Skin of body (tissue), 1 donor: ENCODE measurements at regions not wholly inside any gene's neighbourhood (a gene's known extent, or its start where the extent isn't known, plus 50 kb on each side); places are given as distances from the start of the nearest gene placed in this dataset.
"Not testable (repeated sequence)": the region's sequence is repeated elsewhere in the genome, so short reads cannot be mapped to it uniquely, and the experiment has no call there.

Experiments
- DNase-seq: peaks from one replicate; lab custom pipeline; 2025; lab: John Stamatoyannopoulos, UW

DNA sequence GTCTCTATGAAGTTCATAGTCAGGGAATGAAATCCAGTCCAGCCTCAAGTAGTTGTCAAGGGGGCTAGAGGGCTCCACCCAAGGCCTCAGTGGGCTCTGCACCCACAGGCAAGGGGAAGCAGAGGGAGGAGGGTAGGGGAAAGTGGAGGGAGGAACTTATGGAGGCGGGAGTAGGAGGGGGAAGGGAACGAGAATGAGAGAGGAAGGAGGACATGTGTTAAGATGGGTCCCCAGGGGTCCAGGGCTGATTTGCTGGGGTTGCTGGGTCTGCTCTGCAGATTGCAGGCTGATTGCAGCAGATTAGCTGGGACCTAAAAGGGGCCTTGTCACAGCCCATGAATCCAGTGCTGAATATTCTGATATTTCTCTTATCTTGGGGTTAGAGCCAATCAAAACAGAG lies 166.9 kb upstream of the IL12B start:
- no peak for DNase-seq

DNA sequence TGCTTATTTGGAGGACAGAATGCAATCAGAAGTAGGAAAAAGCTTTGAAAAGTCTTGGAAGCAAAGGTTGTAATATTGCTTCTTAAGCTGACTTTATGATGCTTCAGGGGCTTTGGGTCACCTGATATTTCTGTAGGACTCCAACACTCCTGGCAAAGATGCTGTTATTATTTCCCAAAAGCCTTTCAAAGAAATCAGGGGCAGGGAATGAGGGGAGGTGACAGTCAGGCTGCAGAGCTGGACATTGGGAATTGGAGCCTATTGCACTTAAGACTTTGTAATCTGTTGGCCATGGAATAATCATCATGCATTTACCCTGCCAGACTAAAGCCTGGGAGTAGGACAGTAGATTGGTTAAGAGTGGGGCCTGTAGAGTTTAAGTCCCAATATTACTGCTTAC lies 168.3 kb upstream of the IL12B start:
- no peak for DNase-seq

DNA sequence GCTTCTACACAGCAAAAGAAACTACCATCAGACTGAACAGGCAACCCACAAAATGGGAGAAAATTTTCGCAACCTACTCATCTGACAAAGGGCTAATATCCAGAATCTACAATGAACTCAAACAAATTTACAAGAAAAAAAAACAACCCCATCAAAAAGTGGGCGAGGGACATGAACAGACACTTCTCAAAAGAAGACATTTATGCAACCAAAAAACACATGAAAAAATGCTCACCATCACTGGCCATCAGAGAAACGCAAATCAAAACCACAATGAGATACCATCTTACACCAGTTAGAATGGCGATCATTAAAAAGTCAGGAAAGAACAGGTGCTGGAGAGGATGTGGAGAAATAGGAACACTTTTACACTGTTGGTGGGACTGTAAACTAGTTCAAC lies 171.8 kb upstream of the IL12B start:
- DNase-seq, result not testable (repeated sequence)

DNA sequence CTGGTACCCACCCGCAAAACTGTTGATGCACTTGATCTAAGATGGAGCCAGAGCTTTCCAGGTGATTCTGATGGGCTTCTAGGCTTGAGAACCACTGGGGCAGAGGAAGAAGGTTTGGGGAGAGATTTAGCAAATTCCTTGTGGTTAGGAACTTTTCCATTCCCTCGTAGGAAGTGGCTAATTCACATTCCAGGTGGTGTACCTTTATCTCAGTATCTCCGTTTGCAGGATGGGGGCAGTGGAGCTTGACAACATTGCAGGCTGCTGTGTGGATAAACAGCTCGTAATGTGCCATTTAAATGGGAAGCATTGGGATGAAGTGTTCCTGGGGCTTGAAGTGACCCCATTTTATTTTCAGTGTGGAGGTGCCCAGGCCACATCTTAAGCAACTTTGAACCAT lies 172.9 kb upstream of the IL12B start:
- no peak for DNase-seq

DNA sequence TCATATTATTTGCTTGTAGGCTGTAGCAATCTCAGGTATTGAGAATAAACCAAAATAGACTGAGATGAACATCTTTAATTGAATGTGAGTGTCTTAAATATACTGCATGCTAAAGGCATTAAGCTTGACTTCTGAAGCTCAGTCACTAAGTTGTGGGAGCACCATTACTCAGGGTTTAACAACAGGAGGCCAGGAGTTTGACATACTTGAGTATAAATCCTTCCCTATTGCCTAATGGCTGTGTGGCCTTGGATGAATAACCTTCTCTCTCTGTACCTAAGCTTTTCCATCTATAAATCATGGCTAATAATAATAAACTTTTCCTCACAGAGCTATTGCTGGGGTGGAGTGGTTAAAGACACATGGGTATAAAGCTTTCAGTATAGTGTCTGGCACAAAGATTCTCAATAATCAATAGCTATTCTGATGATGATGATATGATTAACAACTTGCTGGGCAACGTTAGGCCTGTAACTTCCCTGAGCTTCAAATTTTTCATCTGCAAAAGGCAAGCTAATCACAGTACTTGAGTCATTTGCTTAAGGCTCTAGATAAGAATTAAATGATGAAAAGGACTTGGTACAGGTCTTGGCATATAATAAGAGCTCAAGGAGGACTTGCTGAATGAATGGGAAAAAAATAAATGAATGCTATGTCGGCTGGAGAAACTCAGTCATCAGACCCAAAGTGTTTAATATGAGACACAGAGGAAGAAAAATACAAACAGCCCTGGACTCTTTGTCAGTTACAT lies 174.0 kb upstream of the IL12B start:
- no peak for DNase-seq

DNA sequence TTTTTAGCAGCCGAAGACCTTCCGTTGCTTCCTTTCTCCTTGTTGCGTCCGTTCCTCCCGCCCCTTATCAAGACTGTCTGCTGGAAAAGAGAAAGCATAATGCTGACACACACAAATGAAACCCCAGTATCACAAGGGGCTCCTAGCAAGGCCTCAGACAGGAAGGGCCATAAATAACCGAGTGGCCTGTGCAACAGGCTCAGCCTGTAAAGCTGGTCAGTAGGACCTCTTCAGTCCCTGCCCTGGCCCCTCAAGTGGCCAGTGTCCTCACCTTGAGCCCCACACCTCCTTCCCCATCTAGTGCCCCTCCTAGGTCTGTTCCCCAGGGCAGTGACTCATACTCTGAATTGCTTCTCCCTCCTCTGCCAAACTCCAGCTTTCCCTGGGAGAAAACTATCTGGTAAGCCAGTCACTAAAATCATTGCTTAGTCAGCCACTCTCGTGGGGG lies 174.6 kb upstream of the IL12B start:
- DNase-seq, result peak; percentile 62

DNA sequence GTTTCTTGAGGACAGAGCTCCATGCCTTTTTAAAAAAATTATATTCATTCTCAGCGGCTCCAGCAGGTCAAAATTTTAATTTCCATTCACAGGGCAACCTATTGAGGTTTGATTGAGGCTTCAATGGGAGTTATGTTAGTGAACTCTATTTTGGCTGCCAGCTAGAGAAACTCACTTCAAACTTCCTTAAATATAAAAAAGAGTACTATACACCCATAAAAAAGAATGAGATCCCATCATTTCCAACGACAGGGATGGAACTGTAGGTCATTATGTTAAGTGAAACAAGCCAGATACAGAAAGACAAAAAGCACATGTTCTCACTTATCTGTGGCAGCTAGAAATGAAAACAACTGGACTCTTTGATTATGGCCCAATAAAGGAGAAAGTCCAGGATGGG lies 176.8 kb upstream of the IL12B start:
- no peak for DNase-seq

DNA sequence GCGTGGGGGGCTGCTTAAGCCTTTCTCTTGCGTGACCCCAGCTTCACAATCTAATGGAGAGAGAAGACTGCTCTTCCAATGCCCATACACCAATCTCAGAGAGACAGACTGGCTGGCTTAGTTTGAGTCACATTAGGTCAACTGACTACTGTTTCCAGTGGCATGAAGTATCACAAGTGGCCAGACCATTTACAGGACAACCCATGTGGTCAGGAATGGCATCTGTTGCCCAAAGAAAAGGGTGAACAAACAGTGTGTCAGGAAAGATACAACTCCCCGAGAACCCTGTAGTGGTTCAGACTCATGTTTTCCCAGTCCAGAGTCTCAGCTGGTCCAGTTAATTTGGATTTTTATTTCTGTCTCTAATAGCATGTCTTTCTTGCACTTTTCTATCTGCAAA lies 177.4 kb upstream of the IL12B start:
- DNase-seq, result no peak

DNA sequence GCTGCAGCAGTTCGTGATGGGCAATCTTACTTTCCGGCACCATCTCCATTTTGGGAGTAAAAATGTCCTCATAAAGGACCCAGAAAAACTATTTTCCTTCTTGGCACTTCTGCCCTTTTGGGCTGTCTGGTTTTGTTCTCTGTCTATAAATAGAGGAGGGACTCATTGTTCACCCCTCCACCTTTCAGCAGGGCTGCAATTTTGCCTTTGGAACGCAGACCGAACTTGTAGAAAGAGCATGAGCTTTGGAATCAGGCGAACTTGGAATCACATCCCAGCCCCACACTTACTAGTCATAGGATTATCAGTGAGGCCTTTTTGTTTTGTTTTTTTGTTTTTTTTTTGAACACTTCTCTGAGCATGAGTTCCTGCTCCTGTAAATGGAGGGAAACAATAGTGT lies 178.1 kb upstream of the IL12B start:
- no peak for DNase-seq

DNA sequence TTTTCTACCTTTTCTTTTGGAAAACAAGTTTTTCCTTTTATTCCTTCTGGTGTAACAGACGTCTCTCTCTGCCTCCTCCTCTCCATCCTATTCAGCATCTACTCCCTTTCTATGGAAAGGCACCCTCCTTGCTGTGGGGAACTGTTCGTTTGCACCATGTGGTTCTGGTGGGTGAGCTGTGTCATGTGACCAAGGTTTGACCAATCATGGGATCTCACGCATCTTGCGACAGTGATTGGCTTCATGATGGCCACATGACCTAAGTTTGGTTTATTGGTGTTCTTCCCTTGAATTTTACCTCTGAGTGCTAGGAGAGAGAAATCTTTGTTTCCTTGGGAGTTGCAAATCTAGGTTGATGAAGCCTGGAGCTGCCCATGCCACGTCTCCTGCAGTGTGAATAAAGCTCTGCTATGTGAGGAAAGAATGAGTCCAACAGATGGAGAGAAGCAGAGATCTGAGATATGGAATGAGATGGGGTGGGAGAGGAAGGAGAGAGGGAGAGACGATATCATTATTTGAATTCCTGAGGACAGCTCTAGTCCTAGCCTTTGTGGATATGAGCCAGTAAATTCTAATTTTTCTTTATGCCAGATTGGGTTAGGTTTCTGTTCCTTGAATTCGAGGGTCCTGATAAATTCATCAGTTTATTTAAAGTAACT lies 178.8 kb upstream of the IL12B start:
- DNase-seq, result no peak

DNA sequence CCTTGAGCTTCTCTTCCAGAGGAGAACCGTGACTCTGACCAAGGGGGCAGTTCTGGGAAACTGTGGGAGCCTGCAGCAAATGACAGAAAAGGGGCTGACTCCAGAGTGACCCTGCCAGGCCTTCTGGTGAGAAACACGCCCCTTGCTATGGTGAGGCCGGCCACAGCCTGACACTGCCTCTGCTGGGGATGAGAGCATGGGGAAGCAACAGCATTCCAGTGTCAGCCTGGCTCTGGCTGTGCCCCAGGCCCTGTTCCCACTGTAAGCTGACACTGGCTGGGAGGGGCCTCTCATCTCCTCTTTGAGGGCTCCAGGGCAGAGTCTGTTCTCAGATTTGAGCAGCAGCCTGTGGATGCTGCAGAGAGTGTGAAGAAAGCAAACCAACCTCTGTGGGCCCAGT lies 180.0 kb upstream of the IL12B start:
- peak; percentile 89 for DNase-seq

DNA sequence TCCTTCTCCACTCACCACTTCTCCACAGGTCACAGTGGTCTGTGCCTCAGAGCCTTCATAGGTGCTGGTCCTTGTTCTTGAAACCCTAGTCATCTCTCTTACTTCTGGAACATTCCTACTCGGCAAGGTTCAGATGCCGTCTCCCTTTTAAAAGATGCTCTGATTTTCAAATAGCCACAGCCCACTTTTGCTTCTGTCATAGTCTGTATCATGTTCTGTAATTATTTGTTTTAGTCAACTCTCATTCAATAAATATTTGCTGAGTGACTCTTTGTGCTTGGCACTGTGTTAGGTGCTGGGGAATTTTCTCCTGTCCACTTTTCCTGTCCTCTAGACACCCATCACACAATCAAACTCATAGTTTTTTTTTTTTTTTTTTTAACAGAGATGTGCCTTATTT lies 181.3 kb upstream of the IL12B start:
- no peak for DNase-seq

DNA sequence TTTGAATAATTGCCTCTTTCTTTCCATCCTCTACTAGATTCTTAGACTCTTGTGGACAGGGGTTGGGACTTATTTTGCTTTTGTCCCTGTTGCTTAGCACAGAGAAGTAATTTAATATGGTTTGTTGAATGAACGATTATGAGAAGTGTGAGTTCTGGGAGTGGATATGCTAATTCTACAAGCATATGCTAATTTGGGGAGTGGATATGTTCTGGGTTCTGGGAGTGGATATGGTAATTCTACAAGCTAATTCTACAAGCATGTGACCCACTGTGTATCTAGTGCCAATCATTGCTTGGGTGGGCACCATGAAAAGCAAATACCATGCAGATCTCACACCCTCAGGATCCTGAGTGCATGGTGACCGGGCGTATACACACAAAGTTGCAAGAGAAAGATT lies 181.8 kb upstream of the IL12B start:
- DNase-seq, result no peak

DNA sequence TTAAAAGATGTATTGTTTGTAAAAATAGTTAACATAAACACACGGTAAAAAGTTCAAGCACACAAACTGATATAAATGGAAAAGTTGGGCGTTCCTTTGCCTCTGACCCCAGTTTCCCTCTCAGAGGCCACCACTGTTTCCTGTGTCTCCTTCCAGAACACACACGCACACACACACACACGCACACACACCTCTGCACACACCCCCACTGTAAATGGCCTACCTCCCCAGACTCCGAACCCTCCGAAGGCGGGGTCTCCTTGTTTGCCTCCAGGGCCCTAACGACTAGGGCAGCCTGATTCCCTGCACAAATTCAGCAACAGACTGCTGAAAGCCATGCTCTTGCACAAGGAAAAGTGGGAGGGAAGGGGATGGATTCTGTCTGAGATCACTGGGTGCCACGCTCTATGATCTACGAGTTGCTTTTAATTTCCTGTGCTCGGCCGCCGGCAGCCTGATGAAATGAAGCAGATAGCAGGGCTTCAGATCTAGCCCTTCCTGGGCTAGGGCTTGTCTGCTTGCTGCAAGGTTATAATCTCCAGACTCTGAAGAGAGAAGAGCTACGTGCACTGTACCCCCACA lies 184.0 kb upstream of the IL12B start:
- peak; percentile 20 for DNase-seq

DNA sequence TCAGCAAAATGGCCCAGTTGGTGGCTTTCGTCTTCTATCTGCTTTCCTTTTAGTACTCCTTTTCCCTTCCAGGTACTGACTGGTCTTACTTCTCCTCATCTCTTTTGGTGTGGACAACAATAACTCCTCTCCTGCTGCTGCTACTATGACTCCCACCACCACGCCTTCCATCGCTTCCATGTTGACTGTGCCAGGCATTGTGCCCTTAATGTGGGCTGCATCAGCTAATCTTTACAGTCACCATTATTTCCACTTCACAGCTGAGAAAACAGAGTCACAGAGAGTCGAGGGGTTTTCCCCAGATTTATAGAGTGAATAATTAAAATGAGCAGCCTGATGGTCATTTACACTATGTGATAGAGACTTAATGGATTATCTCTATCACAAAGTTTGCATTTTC lies 184.9 kb upstream of the IL12B start:
- no peak for DNase-seq

DNA sequence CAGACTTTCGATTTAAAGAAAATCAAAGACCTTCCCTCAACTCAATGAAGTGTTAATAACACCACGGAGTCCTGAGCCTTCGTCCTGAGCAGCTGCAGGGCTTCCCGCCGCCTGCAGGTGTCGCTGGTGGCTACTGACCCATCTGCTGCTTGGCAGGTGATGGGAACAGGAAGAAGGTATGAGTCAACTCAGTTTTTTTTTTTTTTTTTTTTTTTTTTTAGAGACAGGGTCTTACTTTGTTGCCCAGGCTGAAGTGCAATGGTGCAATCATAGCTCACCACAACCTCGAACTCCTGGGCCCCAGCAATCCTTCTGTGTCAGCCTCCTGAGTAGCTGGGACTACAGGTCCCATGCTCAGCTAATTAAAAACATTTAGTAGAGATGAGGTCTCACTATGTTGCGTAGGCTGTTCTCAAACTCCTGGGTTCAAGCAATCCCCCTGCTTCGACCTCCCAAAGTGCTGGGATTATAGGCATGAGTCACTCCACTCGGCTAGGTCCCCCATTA lies 185.7 kb upstream of the IL12B start:
- DNase-seq, result no peak

DNA sequence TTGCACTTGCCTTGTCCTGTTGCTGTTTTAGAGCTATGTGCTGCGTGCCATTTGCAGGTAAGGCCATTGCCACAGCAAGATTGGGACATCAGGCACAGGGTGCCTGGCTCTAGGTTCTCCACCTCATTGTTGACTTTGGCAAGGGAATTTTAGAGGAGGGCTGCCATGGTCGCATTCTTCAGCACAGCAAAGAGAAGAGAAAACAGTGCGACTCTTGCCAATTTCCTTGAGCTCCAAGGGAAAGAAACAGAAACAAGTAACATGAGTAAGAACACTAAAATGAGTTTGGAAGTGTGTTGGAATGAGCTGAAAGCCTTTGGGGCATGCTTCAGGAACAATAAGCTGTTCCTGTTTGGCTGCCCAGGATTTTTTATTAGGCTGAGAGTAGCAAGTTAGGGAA lies 188.1 kb upstream of the IL12B start:
- no peak for DNase-seq

DNA sequence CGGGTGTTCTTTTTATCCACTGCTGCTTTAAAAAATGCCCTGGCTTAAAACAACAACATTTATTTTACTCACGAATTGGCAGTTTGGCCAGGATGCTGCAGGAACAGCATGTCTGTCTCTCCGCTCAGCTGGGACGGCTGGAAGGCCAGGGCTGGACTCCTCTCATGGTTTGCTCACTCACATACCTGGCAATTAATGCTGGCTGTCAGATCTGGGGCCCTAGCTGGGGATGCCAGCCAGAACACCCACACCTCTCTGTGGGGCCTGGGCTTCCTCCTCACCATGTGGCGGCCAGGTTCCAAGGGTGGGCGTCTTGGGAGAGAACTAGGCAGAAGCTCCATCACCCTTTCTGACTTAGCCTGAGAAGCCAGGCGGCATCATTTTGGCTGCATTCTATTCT lies 189.1 kb upstream of the IL12B start:
- no peak for DNase-seq

DNA sequence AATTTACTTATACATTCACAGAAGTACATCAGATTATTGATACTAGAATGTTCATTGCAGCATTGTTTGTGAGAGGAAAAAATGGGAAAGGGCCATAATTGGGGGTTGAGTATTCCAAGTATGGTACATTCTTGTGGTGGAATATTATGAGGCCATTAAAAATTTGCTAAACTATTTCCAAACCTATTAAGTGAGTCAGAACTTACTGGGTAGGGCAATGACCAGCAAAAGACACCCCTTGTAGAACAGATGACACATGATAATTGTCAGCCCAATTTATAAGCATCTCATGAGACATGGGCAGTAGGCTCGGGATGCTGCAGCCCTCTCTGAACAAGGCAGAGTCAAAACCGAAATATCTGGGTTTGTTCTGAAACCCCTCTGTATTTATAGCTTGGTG lies 192.6 kb upstream of the IL12B start:
- no peak for DNase-seq

DNA sequence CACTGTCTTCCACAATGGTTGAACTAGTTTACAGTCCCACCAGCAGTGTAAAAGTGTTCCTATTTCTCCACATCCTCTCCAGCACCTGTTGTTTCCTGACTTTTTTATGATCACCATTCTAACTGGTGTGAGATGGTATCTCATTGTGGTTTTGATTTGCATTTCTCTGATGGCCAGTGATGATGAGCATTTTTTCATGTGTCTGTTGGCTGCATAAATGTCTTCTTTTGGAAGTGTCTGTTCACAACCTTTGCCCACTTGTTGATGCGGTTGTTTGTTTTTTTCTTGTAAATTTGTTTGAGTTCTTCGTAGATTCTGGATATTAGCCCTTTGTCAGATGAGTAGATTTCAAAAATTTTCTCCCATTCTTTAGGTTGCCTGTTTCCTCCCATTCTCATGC lies 194.0 kb upstream of the IL12B start:
- not testable (repeated sequence) for DNase-seq

DNA sequence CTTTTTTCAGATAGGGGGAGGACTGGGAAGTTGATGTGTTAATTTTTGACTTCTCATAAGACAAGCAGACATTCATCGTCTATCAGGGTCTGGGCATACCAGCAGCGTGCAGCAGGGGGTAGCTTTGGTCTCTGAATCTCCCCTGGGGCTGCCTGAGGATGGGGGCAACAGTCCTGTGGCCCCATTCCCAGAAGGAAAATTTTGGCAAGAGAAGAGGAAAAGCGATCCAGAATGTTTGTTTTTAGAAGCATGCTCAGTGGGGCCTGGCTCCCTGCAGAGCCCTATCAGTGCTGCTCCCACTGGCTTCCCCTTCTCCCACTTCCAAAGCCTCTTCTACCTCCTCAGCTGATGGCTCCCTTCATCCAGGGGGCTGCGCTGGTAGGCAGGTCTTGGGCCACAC lies 194.8 kb upstream of the IL12B start:
- no peak for DNase-seq

DNA sequence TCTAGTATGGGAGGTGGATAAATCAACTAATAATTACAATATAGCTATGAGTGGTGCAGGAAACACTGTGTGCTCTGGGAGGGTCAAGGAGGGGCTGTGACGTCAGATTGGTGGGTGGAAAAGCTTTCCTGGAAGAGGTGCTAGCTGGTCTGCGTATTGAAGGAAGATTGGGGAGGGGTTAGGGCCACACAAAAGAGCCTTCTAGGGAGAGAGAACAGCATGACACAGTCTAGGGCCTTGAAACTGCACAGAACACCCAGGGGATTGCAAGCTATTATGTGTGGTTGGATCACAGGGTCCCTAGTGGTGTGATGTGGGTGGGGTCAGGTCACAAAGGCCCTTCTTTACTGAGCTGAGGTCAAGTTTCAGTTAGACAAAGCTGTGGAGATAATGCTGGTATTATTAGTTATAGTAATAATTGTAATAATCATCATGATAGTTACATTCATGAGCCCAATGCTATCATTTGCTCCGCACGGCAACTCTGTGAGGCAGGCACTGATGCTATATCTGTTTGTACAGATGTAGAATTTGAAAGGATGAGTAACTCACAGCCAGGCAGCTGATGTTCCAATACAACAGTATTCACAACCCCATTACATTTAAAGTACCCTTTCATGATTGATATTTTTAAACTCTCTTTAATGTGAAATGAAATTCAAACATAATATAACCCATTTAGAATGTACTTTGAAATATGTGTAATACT lies 197.4 kb upstream of the IL12B start:
- DNase-seq, result no peak
